Parathyroid adenoma (tissue), 2 donors: ENCODE measurements at regions not wholly inside any gene's neighbourhood (a gene's known extent, or its start where the extent isn't known, plus 50 kb on each side); places are given as distances from the start of the nearest gene placed in this dataset.

Source experiments
- H2AFZ ChIP-seq: fragments of 300-600 bp; sonication (generic); one replicate; pipeline ENCODE4 v1.7.0; 2017; ENCODE audit warnings: antibody characterized with exemption, mild to moderate bottlenecking
- H3K27ac ChIP-seq: fragments of 300-600 bp; sonication (generic); one replicate; pipeline ENCODE4 v1.7.0; 2017
- H3K27me3 ChIP-seq: fragments of 300-600 bp; sonication (generic); one replicate; pipeline ENCODE4 v1.7.0; 2017; ENCODE audit warnings: low read length; ENCODE audit not compliant: control insufficient read depth, insufficient read depth
- H3K36me3 ChIP-seq: fragments of 300-600 bp; sonication (generic); one replicate; pipeline ENCODE4 v1.7.0; 2017; ENCODE audit warnings: low read length; ENCODE audit not compliant: control insufficient read depth, insufficient read depth
- H3K4me1 ChIP-seq: fragments of 300-600 bp; sonication (generic); one replicate; pipeline ENCODE4 v1.7.0; 2017; ENCODE audit warnings: control low read depth
- H3K4me2 ChIP-seq: fragments of 300-600 bp; sonication (generic); one replicate; pipeline ENCODE4 v1.7.0; 2017; ENCODE audit warnings: low read length
- H3K4me3 ChIP-seq: fragments of 300-600 bp; sonication (generic); one replicate; pipeline ENCODE4 v1.7.0; 2017; ENCODE audit warnings: low read depth, low read length
- H3K79me2 ChIP-seq: fragments of 300-600 bp; sonication (generic); one replicate; pipeline ENCODE4 v1.7.0; 2017; ENCODE audit warnings: control low read depth
- H3K9ac ChIP-seq: fragments of 300-600 bp; sonication (generic); one replicate; pipeline ENCODE4 v1.7.0; 2017; ENCODE audit warnings: mild to moderate bottlenecking
- H3K9me3 ChIP-seq: fragments of 300-600 bp; sonication (generic); one replicate; pipeline ENCODE4 v1.7.0; 2017; ENCODE audit warnings: low read length; ENCODE audit not compliant: control insufficient read depth
- TF ChIP-seq, protein P1 (sequence below): fragments of 300-600 bp; sonication (generic); IDR thresholded peaks from one replicate; pipeline ENCODE4 v1.7.0; 2017; ENCODE audit warnings: antibody characterized with exemption, mild to moderate bottlenecking
- donor health status: primary hyperparathyroidism.

- Histone ChIP-seq H3K4me2 (no peak overlapping the region), H3K36me3 (no peaks in the 10 kb centered on the region), H3K9me3 (no peaks in the 10 kb centered on the region), H3K9ac (no peak overlapping the region), H3K27me3 (no peaks in the 10 kb centered on the region), H2AFZ (no peak overlapping the region), H3K27ac (no peak overlapping the region), H3K4me3 (no peak overlapping the region), H3K4me1 (peaks cover 7% of the 10 kb centered on the region), H3K79me2 (no peaks in the 10 kb centered on the region)
- TF ChIP-seq, protein P1, sequence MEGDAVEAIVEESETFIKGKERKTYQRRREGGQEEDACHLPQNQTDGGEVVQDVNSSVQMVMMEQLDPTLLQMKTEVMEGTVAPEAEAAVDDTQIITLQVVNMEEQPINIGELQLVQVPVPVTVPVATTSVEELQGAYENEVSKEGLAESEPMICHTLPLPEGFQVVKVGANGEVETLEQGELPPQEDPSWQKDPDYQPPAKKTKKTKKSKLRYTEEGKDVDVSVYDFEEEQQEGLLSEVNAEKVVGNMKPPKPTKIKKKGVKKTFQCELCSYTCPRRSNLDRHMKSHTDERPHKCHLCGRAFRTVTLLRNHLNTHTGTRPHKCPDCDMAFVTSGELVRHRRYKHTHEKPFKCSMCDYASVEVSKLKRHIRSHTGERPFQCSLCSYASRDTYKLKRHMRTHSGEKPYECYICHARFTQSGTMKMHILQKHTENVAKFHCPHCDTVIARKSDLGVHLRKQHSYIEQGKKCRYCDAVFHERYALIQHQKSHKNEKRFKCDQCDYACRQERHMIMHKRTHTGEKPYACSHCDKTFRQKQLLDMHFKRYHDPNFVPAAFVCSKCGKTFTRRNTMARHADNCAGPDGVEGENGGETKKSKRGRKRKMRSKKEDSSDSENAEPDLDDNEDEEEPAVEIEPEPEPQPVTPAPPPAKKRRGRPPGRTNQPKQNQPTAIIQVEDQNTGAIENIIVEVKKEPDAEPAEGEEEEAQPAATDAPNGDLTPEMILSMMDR = no peak
Observed at GRCh38 chr16:66064801-66065530, 301.5 kb upstream of the CDH5 start.

- no peaks in the 10 kb centered on the region for H3K9me3 ChIP-seq
- no peak overlapping the region for H3K4me2 ChIP-seq
- no peak overlapping the region for H3K4me3 ChIP-seq
- H3K36me3 ChIP-seq = no peaks in the 10 kb centered on the region
- no peak overlapping the region for H3K27ac ChIP-seq
- no peaks in the 10 kb centered on the region for H3K4me1 ChIP-seq
- TF ChIP-seq, protein P1 = no peak
- no peaks in the 10 kb centered on the region for H3K79me2 ChIP-seq
- H3K27me3 ChIP-seq = no peaks in the 10 kb centered on the region
- H2AFZ ChIP-seq = no peak overlapping the region
- no peak overlapping the region for H3K9ac ChIP-seq
Observed at GRCh38 chr16:66058832-66059231, 307.7 kb upstream of the CDH5 start.

DNA sequence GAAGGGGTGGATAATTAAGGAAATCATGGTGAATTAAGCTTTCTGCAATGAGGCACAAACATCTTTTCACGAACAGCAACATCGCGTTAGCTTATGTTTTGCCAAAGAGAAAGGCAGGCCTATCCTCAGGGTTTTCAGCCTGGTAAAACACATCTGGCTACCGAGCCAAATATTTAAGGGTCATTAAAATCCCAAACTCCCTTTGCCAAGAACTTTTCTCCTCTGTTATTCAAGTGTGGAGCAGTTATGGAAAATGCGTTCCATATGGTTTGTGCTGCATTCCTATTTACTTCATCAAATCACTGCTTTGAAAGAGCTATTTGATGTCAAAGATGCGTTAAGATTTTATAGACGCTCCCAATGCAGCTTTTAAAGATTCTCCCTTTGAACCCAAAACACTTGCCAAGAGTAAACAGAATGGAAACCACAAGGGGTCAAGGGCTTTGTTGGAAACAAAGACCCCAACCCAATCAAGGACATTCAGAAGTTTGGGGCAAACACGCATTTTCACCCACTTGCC lies 308.3 kb upstream of the CDH5 start:
- no peak overlapping the region for H3K9ac ChIP-seq
- H3K36me3 ChIP-seq = no peaks in the 10 kb centered on the region
- H3K4me3 ChIP-seq = no peak overlapping the region
- no peaks in the 10 kb centered on the region for H3K4me1 ChIP-seq
- no peak overlapping the region for H2AFZ ChIP-seq
- TF ChIP-seq, protein P1 = no peak
- no peaks in the 10 kb centered on the region for H3K9me3 ChIP-seq
- no peaks in the 10 kb centered on the region for H3K27me3 ChIP-seq
- H3K4me2 ChIP-seq = no peak overlapping the region
- H3K79me2 ChIP-seq = no peaks in the 10 kb centered on the region
- no peak overlapping the region for H3K27ac ChIP-seq

DNA sequence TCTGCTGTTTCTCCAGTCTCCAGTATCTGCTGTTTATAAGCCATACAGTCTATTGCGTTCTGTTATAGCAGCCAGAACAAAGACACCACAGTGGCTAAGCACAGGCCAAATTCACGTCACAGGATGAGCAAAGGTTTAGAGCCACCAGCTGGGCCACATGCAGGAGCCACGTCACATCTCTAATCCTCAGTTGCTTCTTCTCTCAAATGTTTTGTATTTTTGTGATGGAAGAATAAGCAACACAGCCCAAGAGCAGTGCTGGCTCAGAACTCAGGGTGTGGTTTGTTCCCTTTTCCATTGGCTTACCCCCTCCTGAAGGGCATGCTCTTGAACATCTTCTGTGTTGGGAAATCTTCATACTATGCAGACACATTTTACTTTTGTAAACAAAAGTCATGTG lies 309.4 kb upstream of the CDH5 start:
- Histone ChIP-seq H3K27me3 (no peaks in the 10 kb centered on the region), H2AFZ (no peak overlapping the region), H3K4me3 (no peak overlapping the region), H3K9ac (no peak overlapping the region), H3K79me2 (no peaks in the 10 kb centered on the region), H3K4me1 (no peaks in the 10 kb centered on the region), H3K36me3 (no peaks in the 10 kb centered on the region), H3K27ac (no peak overlapping the region), H3K4me2 (no peak overlapping the region), H3K9me3 (no peaks in the 10 kb centered on the region)
- TF ChIP-seq, protein P1 = no peak

DNA sequence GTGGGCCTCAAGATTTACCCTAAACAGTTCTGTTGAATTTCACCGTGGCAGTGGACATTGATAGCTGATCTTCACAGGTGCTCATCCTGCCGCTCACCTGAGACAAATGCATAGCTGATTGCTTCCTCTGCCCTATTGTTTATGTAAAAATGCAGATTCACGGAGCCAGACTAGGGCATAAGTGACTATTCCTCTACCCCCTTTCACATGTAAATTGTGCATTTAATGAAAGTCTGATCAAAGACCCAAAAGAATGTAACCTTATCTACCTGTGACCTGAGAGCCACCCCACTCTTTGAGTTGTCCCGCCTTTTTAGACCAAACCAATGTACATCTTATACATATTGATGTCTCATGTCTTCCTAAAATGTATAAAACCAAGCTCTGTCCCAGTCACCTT lies 312.4 kb upstream of the CDH5 start:
- TF ChIP-seq, protein P1 = no peak
- Histone ChIP-seq H3K36me3 (no peaks in the 10 kb centered on the region), H3K9me3 (no peaks in the 10 kb centered on the region), H3K4me2 (no peak overlapping the region), H3K4me1 (no peaks in the 10 kb centered on the region), H3K27ac (no peak overlapping the region), H2AFZ (peak overlapping the region; percentile 35), H3K79me2 (no peaks in the 10 kb centered on the region), H3K27me3 (no peaks in the 10 kb centered on the region), H3K4me3 (no peak overlapping the region), H3K9ac (no peak overlapping the region)
